Uterus (tissue), 2 donors: ENCODE measurements at regions not wholly inside any gene's neighbourhood (a gene's known extent, or its start where the extent isn't known, plus 50 kb on each side); places are given as distances from the start of the nearest gene placed in this dataset.

ENCODE experiments used
- CTCF ChIP-seq, 4 experiments: fragments of 200-600 bp in 2 of 4; fragments of 450-650 bp in 2 of 4; sonication (generic) in 2 of 4; IDR thresholded peaks; one replicate each; pipeline ENCODE4 v1.5.1; 2016 to 2019; ENCODE audit warnings: antibody characterized with exemption in 4 of 4, mild to moderate bottlenecking in 2 of 4, moderate library complexity in 1 of 4
- POLR2A ChIP-seq, 2 donors: fragments of 450-650 bp; IDR thresholded peaks; one replicate each; pipeline ENCODE4 v1.6.1; 2016; ENCODE audit warnings: antibody characterized with exemption in 2 of 2, mild to moderate bottlenecking in 1 of 2, moderate library complexity in 1 of 2

GRCh38 chr15:20341901-20342600 lies 199.5 kb downstream of the GOLGA6L6 start:
- TF ChIP-seq CTCF (IDR thresholded peaks at IDR 0.05), result no peak
- no peak for TF ChIP-seq POLR2A (IDR thresholded peaks at IDR 0.05)
